Germinal center (tissue), 1 donor: ENCODE measurements at regions not wholly inside any gene's neighbourhood (a gene's known extent, or its start where the extent isn't known, plus 50 kb on each side); places are given as distances from the start of the nearest gene placed in this dataset.

Experiments used
- DNase-seq: peaks from one replicate; pipeline ENCODE4 v3.0.0; 2012; ENCODE audit warnings: mixed read lengths, low spot score

DNA sequence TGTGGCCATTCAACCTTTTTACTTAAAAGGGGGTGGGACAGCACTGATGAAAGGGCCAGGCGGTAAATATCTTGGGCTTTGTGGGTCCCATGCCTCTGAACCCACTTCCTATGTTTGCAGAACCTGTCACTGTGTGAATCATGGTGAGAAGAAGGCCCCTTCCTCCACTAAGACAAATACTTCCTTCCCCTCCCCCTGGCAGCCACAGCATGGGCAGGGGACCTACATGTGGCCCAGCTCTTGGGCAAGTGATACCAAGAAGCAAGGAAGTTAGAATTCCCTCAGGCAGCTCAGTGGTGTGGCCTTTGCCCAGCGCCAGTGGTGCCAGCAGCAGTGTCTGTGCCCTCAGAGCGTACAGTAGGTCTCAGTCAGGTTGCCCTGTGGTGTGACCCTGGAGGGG is 168.6 kb downstream of the TRIM33 start:
- DNase-seq, result no peak

DNA sequence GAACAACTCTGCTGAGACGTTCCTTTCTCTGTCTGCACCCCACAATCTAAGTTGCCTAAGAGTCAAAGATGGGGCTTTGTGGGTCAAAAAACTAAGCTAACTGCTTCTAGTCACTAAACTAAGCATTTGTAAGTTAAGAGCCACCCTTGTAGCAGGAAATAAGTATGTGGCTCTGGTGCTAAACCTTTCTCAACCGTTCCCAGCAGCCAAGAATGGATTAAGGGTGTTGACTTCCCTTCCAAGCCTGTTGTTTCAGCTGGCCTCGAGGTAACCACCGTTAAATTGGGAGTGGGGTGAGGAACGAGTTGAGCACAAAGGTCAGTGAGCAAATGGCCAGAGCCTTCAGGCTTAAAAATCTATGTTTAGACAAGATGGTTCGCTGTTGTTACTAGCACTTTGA is 169.1 kb downstream of the TRIM33 start:
- no peak for DNase-seq

- DNase-seq, result no peak
Observed at GRCh38 chr1:114341299-114341698, 169.7 kb downstream of the TRIM33 start.

DNA sequence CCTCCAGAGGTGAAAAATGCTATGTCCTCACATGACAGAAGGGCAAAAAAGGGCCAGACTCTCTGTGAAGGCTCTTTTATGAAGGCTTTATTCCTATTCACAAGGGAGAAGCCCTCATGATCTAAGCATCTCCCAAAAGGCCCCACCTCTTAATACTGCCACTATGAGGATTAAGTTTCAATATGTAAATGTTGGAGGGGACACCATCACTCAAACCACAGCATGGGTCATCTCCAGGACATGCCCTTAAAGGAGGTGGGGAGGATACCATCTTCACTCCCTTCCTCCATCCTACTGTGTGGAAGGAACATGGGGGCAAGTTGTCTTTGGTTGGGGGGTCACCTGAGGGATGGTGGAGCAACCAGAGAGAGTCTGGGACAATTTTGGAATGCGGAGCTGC is 170.1 kb downstream of the TRIM33 start:
- DNase-seq, result no peak

DNA sequence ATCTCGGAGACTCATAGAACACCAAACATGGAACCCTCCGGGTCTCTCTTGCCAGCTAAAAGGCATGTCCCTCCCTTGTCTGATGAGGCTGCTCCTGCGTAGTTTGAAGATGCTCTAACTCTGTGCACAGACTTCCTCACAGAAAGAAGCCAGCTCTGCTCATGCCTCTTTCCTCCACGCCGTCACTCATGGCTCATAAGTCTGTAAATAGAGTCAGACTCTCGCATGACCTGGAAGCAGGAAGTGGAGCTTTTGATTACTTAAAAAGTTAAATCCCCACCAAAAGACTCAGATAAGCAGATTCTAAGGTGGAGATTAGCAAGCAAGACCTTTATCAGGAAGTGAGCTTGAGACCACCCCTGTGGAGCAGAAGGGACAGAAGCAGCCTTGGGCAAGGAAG is 171.6 kb downstream of the TRIM33 start:
- DNase-seq, result no peak

- DNase-seq, result no peak
Observed at GRCh38 chr1:114338191-114338890, 172.7 kb downstream of the TRIM33 start.

DNA sequence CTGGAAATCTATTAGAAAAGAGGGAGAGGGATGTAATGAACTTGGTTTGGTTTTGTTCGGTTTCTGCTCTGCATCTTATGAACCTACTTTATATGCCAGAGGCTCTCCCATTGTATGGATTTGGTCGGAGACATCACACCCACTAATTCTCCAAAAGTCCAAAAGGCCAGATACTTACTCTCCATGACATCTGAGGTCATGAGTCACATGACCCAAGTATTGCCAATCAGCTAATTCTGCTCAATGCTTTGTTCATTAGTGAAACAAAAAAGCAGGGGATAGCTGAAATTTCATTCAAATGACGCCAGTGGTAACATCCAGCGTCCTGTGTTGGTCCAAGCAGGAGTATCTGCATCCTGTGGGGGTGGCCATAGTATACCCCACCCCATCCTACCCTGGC is 173.6 kb downstream of the TRIM33 start:
- no peak for DNase-seq

GRCh38 chr1:114336360-114336759 is 174.6 kb downstream of the TRIM33 start:
- DNase-seq, result no peak

DNA sequence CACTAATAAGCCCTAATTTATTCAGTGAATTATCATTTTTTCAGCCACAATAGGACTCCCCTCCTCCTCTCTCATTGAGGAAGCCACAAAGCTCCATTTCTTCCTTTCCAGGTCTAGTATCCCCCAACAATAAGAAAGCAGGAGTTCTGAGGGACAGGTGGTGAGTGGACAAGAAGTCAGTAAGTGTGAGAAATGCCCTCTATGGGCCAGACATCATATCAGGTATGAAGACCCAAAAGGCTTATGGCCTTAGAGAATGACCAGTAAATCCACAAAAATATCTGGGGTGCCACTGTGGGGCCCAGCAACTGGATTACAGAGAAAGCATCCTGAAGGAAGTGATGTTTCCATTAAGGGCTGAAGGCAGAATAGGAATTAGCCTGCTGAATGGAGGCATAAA is 175.7 kb downstream of the TRIM33 start:
- no peak for DNase-seq

- no peak for DNase-seq
Observed at GRCh38 chr1:114334297-114334696, 176.7 kb downstream of the TRIM33 start.

DNA sequence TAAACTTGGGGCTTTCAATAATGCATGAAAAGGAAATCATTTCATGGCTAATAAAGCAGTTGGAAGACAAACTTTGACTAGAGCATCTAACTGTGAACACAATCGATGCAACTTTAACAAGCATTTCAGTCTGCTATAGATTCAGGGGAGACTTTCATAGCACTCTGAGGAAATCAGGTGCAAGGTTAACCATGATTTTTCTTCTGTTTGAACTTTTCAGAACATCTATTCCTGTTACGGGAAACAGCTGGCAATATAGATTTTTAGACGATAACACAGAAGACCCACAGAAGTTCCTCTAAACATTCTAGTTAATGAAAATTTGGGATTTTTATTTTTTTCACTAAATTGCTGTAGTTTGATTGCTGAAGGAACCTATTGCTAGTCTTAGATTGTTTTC is 177.3 kb downstream of the TRIM33 start:
- no peak for DNase-seq

DNA sequence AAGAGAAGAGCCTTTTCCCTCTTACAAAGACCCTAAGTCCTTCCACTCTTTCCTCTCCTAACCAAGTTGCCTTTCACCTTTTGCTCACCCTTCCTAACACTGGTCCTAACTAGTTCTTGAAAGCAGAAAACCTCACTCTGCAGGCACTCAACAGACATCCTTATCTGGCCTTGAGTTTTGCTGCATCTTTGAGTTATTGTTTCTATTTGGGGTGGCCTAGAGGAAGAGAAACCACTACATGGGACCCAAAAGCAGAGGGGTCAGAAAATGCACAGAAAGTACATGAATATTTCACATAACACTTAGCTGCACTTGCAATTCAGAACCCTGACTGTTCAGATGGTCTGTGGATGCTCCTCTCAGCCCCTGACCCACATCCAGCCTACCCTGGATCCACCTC is 178.3 kb upstream of the SYT6 start:
- DNase-seq, result no peak

- DNase-seq, result no peak
Observed at GRCh38 chr1:114330451-114330983, 176.8 kb upstream of the SYT6 start.

DNA sequence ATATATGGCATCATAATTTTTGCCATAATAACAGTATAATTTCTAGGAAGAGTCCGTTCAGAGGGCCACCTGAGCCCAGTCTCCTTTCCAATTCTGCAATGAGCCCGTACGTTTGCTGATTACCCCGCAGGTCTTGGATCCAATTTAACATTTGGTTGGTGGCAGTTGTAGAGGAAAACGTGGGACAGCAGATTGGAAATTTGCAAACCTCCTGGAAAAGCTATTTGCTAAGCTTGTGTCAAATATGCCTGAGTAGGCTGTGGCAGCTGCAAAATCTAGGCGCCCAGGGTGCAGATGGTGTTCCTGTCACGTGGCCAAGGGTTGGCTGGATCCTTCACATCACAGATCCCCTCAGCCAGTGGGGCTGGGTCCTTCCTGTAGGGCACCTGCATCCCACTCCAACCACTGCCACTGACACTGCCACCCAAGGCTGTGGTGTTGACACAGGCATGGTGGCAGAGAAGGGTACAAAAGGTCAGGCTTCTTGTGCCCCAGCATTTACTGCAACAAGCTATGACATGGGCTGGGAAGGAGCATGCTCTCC is 174.8 kb upstream of the SYT6 start:
- no peak for DNase-seq

- DNase-seq, result no peak
Observed at GRCh38 chr1:114324662-114324965, 170.9 kb upstream of the SYT6 start.

- DNase-seq, result no peak
Observed at GRCh38 chr1:114323959-114324661, 170.4 kb upstream of the SYT6 start.

DNA sequence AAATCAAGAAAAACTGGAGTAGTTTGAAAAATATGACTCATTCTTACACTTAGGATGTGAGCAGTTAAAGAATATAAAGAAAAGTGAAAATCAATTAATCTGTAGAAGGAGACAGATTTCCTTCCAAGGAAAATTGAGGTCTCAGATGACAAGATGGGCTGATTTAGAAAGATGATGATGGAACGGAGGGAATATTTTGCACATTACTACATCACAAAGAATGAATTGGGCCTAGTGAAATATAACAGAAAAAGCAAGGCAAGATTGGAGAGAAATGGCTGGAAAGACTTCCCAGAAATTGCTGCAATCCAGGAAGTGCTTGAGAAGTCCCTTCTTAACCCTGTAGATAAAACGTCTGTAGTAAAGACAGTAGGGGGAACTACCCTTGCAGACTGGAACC is 169.1 kb upstream of the SYT6 start:
- no peak for DNase-seq

GRCh38 chr1:114322207-114322606 is 168.5 kb upstream of the SYT6 start:
- DNase-seq, result no peak

GRCh38 chr1:114320586-114320985 is 166.9 kb upstream of the SYT6 start:
- DNase-seq, result no peak

DNA sequence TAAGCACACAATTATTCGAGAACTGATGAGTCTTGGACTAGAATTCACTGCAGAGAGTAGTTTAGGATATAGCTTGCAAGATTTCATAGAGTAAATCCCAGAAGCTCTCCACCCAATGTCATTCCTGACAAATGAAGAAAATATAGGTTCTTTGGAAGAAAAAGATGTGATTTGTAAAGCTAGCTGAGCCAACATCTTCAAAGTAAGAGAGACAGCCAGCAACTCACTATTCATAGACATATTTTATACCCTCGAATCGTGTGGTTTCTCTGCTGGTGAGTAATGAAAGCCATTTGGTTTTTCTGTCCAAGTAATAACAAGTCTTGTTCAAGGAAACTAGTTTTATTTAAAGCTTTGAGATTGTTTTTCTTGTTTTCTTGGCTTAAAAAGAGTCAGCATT is 165.7 kb upstream of the SYT6 start:
- DNase-seq, result no peak

- no peak for DNase-seq
Observed at GRCh38 chr1:114318961-114319360, 165.3 kb upstream of the SYT6 start.

DNA sequence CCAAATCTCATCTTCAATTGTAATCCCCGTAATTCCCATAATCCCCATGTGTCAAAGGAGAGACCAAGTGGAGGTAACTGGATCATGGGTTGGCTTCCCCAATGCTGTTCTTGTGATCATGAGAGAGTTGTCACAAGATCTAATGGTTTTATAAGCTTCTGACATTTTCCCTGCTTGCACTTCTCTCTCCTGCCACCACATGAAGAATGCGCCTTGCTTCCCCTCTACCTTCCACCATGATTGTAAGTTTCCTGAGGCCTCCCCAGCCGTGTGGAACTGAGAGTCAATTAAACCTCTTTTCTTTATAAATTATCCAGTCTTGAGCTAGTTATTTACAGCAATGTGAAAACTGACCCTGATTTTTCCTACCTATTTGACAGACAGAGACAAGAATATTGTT is 162.5 kb upstream of the SYT6 start:
- DNase-seq, result no peak

- no peak for DNase-seq
Observed at GRCh38 chr1:114315631-114316030, 162.0 kb upstream of the SYT6 start.

DNA sequence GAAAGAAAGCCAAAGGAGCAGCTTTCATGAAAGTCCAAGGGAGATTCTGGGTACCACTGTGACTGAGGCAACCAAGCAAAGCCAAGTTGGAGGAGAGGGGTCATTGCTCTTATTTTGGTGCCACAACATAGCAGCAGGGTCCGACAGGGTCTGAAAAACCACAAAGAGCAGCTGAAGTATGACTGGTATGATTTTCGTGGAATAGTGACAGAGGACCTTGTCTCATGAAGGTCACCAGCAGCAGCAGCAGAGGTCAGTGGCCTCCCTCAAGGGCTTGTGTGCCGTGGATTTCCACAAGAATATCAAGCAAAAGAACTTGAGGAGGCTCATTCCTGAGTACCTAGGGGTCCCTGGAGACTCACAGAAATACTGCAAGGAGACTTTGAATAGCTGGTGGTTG is 160.9 kb upstream of the SYT6 start:
- no peak for DNase-seq
